HG03135 (cell line): ENCODE measurements at regions not wholly inside any gene's neighbourhood (a gene's known extent, or its start where the extent isn't known, plus 50 kb on each side); places are given as distances from the start of the nearest gene placed in this dataset.

Source experiments
- ATAC-seq: cut with Tn5 transposase; IDR thresholded peaks from one replicate; pipeline ENCODE4 v1.9.1; 2021; ENCODE audit warnings: mild to moderate bottlenecking, moderate library complexity; ENCODE audit not compliant: unreplicated experiment

DNA sequence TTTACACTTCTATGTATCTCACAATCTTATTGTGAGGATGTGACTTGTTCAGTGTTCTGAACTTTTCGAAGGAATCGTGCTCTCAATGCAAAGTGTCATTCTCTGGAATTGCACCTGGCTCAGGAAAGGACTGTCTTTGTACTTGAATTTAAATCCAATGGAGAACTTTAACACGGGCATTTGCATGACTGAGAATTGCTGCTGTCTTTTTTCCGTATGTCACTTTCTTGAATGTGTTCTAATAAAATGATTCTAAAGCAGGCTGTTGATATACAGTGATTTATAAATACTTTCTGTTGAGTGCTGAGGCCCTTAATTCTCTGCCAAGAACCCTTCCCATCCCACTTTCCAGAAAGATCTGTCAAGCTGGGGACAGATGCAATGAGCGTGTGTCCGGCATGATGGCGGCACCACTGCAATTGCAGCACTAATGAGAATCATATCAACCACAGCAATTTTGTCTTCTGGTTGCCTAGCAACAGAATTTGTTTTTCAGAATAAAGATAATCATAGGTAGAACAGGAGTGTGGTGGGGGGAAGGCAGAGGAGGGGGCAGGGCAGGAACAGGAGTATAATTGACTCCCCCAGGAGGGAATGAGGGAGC is 210.6 kb upstream of the UMPS start:
- no peak for ATAC-seq

DNA sequence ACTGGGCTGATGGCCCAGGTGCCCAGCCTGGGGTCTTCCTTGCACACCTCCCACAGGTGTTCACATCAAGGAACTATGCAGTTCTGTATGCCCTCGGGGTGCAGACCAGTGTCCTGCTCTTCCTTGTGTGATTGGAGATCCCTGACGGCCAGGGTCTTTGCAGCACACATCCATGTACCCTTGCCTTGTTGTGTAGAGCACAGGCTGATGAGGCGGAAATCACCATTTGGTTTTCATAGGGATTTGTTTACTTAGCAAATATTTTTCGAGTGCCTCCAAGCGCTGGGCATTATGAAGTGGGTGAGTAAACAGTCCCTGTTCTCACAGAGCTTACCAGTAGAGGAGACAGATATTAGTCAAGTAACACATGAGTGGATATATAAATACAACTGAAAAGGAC is 209.3 kb upstream of the UMPS start:
- no peak for ATAC-seq

DNA sequence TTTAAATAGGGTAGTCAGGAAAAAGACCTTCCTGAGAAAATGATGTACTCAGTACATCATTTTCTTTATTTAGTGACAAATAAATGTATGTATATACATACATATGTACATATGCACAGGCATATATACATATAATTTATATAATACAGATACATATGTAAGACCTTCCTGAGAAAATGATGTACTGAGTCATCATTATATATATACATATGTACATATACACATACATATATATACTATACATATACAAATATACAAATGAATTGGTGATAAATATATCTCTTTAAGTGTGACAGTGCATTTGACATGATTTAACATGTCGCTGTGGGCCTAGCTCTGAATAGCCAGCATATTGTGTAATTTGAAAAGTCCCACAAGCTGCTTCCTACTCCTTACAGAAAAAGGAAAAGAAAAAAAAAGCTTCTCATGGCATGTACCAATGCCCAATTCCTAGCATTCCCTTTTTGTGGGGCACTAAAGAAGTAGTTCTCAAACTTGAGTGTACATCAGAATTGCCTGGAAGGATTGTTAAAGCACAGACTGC is 208.1 kb upstream of the UMPS start:
- ATAC-seq: no peak

DNA sequence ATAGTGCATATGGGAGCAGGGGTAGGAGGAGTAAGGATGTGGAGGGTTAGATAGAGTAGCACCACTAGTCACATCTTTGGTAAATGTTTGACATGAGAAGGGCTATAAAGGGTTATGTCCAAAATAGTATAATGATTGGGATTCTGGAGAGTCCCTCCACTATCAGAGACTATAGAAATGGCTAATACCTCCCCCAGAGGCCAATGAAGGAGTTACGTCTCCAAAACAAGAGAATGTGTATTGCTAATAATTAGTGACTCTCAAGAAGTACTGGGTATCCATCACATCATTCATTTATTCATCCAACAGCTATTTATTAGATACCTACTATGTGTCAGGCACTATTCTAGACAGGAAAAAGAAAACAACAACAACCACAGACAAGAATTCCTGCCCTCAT is 203.7 kb upstream of the UMPS start:
- no peak for ATAC-seq

DNA sequence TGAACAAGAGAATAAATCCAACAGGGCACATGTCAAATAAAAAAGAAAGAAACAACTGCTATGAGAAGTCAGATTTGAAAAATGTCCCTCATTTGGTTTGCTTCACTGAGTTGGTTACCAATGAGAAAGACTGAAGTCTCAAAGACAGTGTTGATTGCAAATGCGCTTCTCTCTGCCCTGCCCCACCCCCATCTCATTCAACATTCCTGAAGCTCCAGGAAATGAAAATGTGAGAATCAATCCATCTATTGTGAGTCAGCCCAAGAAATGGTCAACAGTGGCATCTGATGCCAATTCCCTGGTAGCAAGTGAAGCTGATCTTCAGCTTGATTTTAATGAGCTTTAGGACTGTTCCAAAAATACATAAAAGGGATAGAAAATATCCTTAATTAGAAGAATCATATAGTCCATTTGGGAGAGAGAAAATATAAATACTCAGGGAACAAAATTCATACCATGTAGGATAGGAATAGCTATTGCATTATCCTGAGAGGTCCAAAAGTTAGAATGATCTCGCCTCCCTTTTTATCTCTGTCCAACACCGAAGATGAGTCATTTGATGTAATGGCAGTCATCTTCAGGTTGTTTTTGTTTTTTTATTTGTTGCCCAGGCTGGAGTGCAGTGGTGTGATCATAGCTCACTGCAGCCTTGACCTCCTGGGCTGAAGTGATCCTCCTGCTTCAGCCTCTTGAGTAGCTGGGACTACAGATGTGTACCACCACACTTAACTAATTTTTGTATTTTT is 200.3 kb upstream of the UMPS start:
- no peak for ATAC-seq

DNA sequence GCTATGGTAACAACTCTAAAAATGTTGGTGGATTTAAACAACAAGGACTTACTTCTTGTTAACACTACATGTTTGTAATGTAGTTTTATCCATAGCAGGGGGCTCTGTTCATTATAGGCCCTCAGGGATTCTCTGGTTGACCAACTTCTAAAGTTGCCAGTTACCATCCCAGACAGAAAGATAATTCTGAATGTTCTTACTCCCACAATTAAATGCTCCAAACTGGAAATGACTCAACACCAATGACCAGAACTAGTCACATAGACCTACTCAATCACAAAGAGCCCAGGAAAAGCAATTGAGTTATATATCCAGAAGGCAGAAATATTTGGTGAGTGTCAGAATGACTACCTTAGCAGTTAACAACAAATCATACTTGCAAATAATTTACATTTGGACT is 199.3 kb upstream of the UMPS start:
- ATAC-seq: no peak

DNA sequence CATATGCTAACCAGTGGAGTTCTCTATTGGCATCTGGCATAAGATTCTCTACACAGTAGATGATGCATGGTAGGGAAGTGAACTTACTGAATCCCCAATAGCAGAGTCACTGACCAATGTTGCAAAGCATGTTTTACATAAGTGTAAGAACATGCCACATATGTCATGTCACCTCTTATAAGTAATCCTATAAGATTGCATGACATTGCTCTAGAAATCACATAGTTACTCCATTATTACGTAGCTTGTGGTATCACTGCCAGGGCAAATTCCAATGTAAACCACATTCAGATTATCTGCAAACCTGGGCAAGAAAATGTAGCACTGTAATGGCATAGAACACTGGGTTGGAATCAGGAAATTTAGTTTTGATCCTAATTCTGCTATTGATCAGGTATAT is 198.2 kb upstream of the UMPS start:
- ATAC-seq: no peak

DNA sequence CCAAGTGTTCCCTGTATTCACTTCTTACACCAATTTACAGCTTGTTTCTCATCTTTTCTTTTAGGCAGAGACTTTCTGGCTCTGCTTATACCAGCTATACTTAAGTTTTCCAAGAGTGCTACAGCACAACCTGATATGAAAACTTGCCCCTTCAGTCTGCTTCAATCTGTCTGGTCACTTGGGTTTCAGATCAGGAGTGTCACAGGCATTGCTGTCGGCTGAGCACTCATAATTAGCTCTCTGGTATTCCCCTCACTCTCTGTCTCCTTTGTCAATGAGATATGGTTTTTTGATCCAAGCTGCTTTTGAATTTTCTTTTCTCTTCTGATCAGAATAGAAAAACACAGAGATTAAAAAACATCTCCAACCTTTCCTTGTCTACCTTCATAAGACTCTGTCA is 194.9 kb upstream of the UMPS start:
- no peak for ATAC-seq

DNA sequence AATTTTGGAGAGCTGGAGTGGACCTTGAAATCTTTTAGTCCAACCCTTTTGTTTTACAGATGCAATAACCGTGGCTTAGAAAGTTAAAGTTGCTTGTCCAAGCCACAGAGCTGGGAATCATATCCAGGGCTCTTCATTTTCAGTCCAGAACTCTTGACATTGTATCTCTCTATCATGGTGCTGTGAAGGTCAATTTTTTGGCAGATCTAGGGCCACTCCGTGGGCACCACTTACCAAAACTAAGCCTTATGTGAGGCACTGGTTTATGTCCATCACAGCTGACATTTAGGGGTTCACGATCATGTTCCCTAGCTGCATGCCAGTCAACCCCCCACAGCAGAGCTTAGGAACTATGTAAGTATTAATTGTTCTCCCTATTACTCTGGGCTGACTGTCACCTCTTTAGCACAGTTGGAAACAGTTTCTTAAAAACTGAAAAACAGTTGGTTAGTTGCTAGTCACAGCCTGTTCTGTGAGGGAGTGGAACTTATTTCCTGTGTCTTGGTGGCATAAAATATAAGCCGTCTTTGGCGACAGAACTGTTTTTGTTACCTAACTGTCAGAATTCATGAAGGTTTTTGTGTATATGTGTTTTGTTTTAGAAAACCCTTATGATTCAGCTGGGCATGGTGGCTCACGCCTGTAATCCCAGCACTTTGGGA is 189.6 kb upstream of the UMPS start:
- ATAC-seq: no peak

DNA sequence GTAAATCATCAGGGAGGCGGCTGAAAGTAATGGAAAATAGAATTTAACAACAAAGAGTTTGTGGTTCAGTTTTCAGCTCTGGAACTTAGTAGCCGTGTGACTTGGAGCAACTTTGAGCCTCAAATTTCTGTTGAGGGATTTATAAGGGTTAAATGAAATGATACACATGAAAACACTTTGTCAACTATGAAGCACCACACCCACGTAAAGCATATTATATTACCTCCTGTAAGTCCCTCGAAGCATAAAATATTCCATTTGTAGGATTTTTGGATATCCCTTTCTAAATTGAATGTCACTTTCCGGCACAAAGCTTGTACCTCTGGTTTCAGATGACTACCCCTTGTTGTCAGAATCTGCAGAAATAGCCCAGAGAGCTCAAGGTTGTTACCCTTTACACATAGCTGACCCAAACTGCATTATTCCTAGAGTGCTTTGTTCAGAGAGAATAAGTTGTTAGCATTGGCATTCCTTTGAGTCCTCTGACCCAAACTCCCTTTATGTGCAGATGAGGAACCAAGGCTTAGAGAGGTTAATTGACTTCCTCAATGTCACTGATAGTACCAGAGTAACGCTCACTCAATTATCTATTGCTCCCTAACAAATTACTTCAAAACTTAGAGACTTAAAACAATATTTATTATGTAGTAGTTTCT is 187.9 kb upstream of the UMPS start:
- no peak for ATAC-seq

DNA sequence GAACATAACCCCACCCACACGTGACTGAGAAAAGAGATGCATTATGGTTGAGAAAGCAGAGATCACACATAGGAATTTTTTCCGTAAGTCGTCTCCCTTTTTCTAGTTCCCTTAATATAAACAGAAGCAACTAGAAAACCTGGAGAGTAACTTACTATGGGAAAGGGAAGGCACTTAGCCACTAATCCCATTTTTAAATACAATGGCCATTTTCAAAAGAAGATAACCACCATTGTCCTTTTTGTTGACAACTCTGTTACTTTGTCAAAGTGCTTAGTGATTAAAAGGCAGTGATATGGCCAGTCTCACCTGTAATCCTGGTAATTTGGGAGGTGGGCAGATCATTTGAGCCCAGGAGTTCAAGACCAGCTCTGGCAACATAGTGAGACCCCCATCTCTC is 184.4 kb upstream of the UMPS start:
- no peak for ATAC-seq

DNA sequence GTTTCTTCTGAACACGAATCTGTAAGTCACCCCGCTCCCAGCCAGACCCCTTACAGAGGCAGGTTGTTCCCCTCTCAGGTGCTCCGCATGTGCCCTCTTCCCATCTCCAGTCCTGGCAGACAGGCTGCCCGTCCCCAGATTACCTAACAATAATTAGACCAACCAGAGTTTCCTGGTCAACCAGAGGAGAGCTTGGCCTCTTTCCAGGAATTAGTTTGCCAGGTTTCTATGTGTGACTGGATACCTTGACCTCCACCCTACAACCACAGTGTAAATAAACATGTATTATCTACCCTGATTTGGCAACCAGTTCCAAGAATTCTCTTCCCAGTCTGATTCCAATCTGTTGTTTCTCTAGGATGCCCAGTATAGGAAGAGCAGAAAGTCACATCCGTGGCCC is 178.0 kb upstream of the UMPS start:
- ATAC-seq: no peak

DNA sequence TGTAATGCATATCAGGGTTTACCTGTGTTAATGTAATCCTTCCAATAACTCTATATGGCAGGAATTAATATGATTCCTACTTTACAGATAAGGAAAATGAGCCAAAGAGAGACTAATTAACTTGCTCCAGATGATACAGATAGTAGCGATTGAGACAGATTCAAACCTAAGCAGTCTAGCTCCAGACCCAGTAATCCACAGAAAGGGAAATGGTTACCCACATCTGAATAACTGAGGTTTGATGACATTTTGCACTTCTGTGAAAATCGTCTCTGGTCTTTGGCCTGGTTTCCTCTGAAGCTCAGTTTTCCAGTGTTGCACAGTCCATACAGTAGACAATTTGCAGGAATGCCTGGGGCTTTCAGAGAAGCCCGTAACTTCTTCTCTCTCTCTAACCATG is 177.1 kb upstream of the UMPS start:
- no peak for ATAC-seq

DNA sequence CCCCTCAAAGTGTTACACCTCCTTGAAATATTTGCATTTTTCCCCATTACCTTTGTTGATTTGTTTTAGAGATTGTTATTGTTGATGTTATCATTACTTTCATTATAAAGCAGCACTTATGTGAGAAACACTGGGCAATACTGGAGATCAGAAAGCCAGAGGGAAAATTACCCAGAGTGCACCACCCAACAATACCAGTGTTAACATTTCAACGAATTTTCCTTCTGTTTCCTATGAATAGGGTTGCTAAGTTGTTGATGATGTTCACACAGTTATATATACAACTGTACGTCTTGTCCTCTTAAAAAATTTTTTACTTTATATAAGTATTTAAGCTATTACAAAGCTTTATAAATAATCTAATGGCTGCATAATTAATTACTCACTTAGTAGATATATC is 173.6 kb upstream of the UMPS start:
- ATAC-seq: no peak

DNA sequence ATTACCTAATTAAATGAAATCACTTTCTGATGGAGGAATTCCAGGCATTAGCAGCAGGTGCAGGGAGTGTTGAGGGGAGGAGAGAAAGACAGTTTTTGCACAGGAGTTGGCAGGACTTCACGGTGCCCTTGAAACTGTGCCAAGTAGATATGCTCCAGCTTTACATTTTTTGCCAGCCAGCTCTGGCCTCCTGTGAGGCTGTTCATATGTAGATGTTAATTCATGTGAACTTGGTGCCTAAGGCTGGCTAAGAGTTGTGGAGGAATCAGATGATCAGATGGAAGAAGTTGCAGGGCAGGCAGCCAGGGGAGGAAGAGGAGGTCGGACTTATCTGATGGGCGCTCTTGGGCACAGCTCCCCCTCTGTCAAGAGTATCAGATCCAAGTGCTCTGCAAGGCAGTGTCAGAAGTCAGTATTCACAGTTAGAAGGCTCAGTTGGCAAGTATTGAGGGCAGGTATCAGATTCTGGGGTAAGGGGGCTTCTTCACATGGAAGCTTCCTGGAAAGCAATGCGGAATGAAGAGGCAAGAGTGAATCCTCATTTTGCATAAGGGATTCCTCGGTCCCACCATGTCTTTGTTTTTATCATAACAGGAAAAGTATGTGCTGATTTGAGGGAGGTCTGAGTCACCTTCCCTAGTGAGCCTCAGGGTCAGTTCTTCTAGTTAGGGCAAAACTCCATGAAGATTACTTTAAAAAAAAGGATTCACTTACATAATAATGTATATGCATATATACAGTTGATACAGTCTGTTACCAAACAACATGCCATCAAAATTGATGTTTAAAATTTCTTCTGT is 172.6 kb upstream of the UMPS start:
- ATAC-seq: no peak

DNA sequence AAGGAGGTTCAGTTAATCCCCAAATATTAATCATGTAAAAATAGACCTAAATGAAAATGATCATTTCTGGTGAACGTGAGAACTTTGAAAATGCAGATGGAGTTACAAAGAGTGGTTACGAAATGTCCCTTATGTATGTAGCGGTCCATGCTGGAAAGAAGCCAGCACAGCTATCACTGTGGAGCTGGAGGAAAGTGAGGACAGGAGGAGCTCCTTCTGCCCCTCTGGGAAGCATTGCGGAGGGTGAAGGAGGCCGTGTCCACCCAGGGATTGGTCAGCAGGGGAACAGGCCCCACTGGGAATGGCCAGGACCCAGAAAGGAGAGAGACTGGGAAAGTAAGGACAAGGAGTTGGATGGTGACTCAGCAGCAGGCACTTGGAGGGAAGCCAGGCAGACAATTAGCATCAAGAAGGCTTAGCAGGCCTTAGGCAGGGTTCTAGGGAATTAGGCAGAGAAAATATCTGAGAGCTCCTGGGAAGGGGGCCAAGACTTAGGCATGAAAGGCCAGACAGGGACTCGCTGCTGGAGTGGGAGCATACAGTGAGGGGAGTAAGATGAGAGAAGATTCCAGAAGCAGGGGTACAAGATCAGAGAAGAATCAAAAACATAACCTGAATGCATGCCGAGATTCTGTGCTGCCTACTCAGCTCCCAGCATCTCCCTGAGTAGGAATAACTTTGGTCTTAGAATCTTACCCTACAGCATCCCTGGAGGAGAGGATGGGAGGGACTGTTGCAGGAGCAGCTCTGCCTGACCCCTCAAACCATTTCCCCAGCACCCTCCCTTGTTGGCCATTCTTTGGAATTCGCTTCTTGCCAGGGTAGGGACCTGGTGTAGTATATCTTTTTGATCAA is 171.0 kb upstream of the UMPS start:
- no peak for ATAC-seq

DNA sequence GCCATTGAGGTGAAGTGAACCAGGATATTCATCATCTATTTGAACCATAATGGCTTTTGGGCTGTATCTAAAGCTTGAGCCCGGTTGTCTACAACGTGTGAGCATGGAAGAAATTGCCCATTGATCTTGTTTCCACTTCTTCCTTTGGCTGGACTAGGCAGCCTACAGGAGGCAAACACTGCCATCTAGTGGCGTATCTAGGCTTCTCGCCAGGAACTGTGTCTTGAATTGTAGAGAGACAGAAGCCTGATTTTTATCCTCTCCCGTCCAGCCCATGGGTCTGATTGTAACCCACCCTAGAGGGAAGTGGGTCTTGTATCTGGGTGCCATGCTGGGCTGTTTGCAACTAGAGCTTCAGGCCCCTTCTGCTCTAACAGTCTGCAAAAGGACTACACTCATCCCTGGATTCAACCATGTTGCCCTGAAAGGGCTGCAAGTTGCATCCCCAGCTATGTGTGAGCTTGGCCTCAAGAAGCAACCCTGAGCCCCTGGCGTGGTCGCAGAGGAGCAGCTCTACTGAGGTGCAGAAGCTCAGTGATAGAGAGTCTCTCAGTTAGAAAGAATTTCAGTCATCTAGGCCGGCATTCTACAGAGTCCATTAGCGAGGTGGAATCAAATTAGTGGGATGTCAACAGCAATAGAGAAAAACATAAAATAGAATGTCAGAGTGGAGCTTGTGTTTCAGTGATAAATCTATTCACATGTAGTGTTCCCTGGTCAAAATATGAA is 170.2 kb upstream of the UMPS start:
- ATAC-seq: no peak

DNA sequence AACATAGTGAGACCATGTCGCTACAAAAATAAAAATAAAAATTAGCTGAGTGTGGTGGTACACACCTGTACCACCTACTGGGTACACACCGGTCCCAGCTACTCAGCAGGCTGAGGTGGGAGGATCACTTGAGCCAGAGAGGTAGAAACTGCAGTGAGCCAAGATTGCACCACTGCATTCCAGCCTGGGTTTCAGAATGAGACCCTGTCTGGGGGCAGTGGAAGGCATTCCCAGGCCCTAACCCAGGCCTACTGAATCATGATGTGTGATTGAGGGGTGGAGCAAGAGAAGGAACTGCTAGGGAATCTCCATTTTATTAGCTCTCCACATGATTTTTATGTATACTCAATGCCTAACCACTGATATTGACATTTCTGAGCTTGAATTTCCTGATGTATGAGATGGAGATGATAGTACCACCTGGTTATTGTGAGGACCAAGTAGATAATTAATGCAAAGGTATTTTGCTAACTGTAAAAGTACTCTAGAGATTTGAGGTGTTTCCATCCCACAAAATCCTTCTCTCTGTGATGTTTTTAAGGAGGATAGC is 169.5 kb upstream of the UMPS start:
- no peak for ATAC-seq

DNA sequence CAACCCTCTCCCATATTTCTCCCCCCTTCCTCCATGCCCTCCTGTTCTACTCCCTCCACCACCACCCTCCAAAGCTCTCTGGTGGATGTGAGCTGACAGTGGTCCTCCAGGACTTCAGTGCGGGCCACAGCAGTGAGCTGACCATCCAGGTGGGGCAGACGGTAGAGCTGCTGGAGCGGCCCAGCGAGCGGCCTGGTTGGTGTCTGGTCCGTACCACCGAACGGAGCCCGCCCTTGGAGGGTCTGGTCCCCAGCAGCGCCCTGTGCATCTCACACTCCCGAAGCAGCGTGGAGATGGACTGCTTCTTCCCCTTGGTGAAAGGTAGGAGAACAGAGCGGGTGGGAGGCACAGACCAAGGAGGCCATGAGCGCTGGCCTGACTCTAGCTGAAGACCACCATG is 167.5 kb upstream of the UMPS start:
- ATAC-seq: no peak
